Effector CD4-positive, alpha-beta T cell (primary cell): ENCODE measurements at regions not wholly inside any gene's neighbourhood (a gene's known extent, or its start where the extent isn't known, plus 50 kb on each side); places are given as distances from the start of the nearest gene placed in this dataset.

Experiments used
- DNase-seq: peaks from one replicate; pipeline ENCODE4 v3.0.0-alpha.2; 2020

GRCh38 chr1:10848109-10848684 lies 51.8 kb upstream of the CASZ1 start:
- DNase-seq = no peak

GRCh38 chr1:10850026-10850425 lies 53.6 kb upstream of the CASZ1 start:
- DNase-seq = no peak

- no peak for DNase-seq
Measured at GRCh38 chr1:10851024-10852013, 54.9 kb upstream of the CASZ1 start.

- DNase-seq = no peak
Measured at GRCh38 chr1:10852018-10852417, 55.6 kb upstream of the CASZ1 start.

GRCh38 chr1:10852486-10852885 lies 56.0 kb upstream of the CASZ1 start:
- DNase-seq = no peak

- DNase-seq = no peak
Measured at GRCh38 chr1:10852998-10853520, 56.6 kb upstream of the CASZ1 start.

GRCh38 chr1:10853701-10854100 lies 57.3 kb upstream of the CASZ1 start:
- no peak for DNase-seq

- DNase-seq = no peak
Measured at GRCh38 chr1:10854856-10855459, 58.5 kb upstream of the CASZ1 start.

- no peak for DNase-seq
Measured at GRCh38 chr1:10856176-10856683, 59.8 kb upstream of the CASZ1 start.

GRCh38 chr1:10856863-10857598 lies 60.6 kb upstream of the CASZ1 start:
- DNase-seq = no peak

GRCh38 chr1:10857687-10858086 lies 61.2 kb upstream of the CASZ1 start:
- DNase-seq = no peak

- no peak for DNase-seq
Measured at GRCh38 chr1:10860218-10860617, 63.8 kb upstream of the CASZ1 start.

- DNase-seq = no peak
Measured at GRCh38 chr1:10860682-10861081, 64.2 kb upstream of the CASZ1 start.

GRCh38 chr1:10861822-10862221 lies 65.4 kb upstream of the CASZ1 start:
- DNase-seq = no peak

GRCh38 chr1:10862743-10863335 lies 66.4 kb upstream of the CASZ1 start:
- DNase-seq = no peak

- DNase-seq = no peak
Measured at GRCh38 chr1:10863886-10864285, 67.4 kb upstream of the CASZ1 start.

- no peak for DNase-seq
Measured at GRCh38 chr1:10864776-10865175, 68.3 kb upstream of the CASZ1 start.

- no peak for DNase-seq
Measured at GRCh38 chr1:10865518-10866320, 69.3 kb upstream of the CASZ1 start.

GRCh38 chr1:10866321-10867093 lies 70.1 kb upstream of the CASZ1 start:
- no peak for DNase-seq

- DNase-seq = peak; percentile 57
Measured at GRCh38 chr1:10867138-10867721, 70.8 kb upstream of the CASZ1 start.
